ENCODE measurements at regions not wholly inside any gene's neighbourhood (a gene's known extent, or its start where the extent isn't known, plus 50 kb on each side); places are given as distances from the start of the nearest gene placed in this dataset.

DNA sequence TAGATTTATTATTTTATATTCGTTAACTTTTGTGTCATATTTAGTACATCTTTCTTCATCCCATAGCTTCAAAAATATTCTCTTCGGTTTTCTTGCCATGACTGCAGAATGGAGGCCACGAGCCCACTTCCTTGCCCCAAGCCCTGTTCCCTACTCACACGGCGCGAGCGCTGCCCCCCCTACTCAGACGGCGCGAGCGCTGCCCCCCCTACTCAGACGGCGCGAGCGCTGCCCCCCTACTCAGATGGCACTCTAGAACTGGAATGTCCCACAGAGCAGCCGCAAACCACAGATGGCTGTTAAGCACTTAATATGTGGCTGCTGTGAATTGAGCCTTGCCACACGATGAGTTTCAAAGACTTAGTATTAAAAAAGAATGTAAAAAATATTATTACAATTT lies 102.2 kb upstream of the PEG3 start:
- Mint-ChIP-seq H3K27me3 (ENCODE audit: insufficient read depth, unreplicated experiment) (no peaks in the 10 kb centered on the region), H3K9me3 (ENCODE audit: unreplicated experiment) (peaks cover 53% of the 10 kb centered on the region), H3K27ac (ENCODE audit: unreplicated experiment) (no peak overlapping the region), H3K36me3 (ENCODE audit: insufficient read depth, unreplicated experiment) (peaks cover 11% of the 10 kb centered on the region), H3K4me3 (ENCODE audit: unreplicated experiment) (no peak overlapping the region), H3K4me1 (ENCODE audit: low read depth, unreplicated experiment) (no peaks in the 10 kb centered on the region)
- POLR2A ChIA-PET: no interaction called here
- H3K4me3 ChIP-seq (ENCODE audit: low read depth, low read length): no peak overlapping the region
- CTCF ChIA-PET: no interaction called here
- no peaks in the 10 kb centered on the region for H3K27me3 ChIP-seq (replicated peaks; ENCODE audit: control insufficient read depth, insufficient read depth, low read length)
- H3K36me3 ChIP-seq (ENCODE audit: control insufficient read depth, insufficient read depth, low read length): no peaks in the 10 kb centered on the region
- no peak for TF ChIP-seq CTCF (IDR thresholded peaks at IDR 0.05; ENCODE audit: insufficient read depth in 1 of 2, low read depth in 1 of 2, low read length in 1 of 2, severe bottlenecking in 1 of 2, unreplicated experiment in 1 of 2)
- no peak for DNase-seq
- no TSS peak for BruUV-seq (replicated peaks)
- no peaks in the 10 kb centered on the region for H3K4me1 ChIP-seq
- H3K9me3 ChIP-seq: peaks cover 5% of the 10 kb centered on the region
- intact Hi-C loops (cut with micrococcal nuclease; ENCODE audit: unreplicated experiment): no loop called here

- peaks cover 55% of the 10 kb centered on the region for H3K9me3 Mint-ChIP-seq (ENCODE audit: unreplicated experiment)
- H3K9me3 ChIP-seq: no peaks in the 10 kb centered on the region; the same call in 1 of the 2 replicates
- ChIA-PET CTCF (no interaction called here), POLR2A (no interaction called here)
- peaks cover 11% of the 10 kb centered on the region for H3K36me3 Mint-ChIP-seq (ENCODE audit: insufficient read depth, unreplicated experiment)
- intact Hi-C loops (cut with micrococcal nuclease; ENCODE audit: unreplicated experiment): no loop called here
- BruUV-seq (replicated peaks): no TSS peak
- H3K27me3 ChIP-seq (replicated peaks; ENCODE audit: control insufficient read depth, insufficient read depth, low read length): no peaks in the 10 kb centered on the region
- H3K4me1 ChIP-seq: no peaks in the 10 kb centered on the region
- no peaks in the 10 kb centered on the region for H3K4me1 Mint-ChIP-seq (ENCODE audit: low read depth, unreplicated experiment)
- H3K4me3 Mint-ChIP-seq (ENCODE audit: unreplicated experiment): no peak overlapping the region
- no peaks in the 10 kb centered on the region for H3K27me3 Mint-ChIP-seq (ENCODE audit: insufficient read depth, unreplicated experiment)
- no peak for DNase-seq
- no peak for TF ChIP-seq CTCF (IDR thresholded peaks at IDR 0.05; ENCODE audit: insufficient read depth in 1 of 2, low read depth in 1 of 2, low read length in 1 of 2, severe bottlenecking in 1 of 2, unreplicated experiment in 1 of 2)
- no peaks in the 10 kb centered on the region for H3K36me3 ChIP-seq (ENCODE audit: control insufficient read depth, insufficient read depth, low read length)
- no peak overlapping the region for H3K27ac Mint-ChIP-seq (ENCODE audit: unreplicated experiment)
- H3K4me3 ChIP-seq (ENCODE audit: low read depth, low read length): no peak overlapping the region
Measured at GRCh38 chr19:56946159-56946558, 105.6 kb upstream of the PEG3 start.

DNA sequence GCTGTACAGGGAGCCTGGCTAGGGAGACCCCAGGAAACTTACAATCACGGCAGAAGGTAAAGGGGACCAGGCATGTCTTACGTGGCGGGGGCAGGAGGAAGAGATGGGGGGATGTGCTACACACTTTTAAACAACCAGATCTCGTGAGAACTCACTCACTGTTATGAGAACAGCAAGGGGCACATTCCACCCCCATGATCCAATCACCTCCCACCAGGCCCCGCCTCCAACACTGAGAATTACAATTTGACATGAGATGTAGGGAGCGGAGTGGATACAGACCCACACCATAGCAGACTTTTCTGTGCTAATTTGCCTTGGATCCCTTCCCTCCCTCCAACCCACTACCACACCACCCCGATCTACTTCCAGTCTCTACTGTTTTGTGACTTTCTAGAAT lies 106.7 kb upstream of the PEG3 start:
- Histone ChIP-seq H3K4me3 (ENCODE audit: low read depth, low read length) (no peak overlapping the region), H3K9me3 (no peaks in the 10 kb centered on the region; the same call in 1 of the 2 replicates), H3K4me1 (no peaks in the 10 kb centered on the region), H3K36me3 (ENCODE audit: control insufficient read depth, insufficient read depth, low read length) (no peaks in the 10 kb centered on the region), H3K27me3 (replicated peaks; ENCODE audit: control insufficient read depth, insufficient read depth, low read length) (no peaks in the 10 kb centered on the region)
- Mint-ChIP-seq H3K27me3 (ENCODE audit: insufficient read depth, unreplicated experiment) (no peaks in the 10 kb centered on the region), H3K4me3 (ENCODE audit: unreplicated experiment) (no peak overlapping the region), H3K36me3 (ENCODE audit: insufficient read depth, unreplicated experiment) (peaks cover 11% of the 10 kb centered on the region), H3K4me1 (ENCODE audit: low read depth, unreplicated experiment) (no peaks in the 10 kb centered on the region), H3K27ac (ENCODE audit: unreplicated experiment) (no peak overlapping the region), H3K9me3 (ENCODE audit: unreplicated experiment) (peaks cover 54% of the 10 kb centered on the region)
- DNase-seq: no peak
- ChIA-PET POLR2A (no interaction called here), CTCF (no interaction called here)
- intact Hi-C loops (cut with micrococcal nuclease; ENCODE audit: unreplicated experiment): no loop called here
- no peak for TF ChIP-seq CTCF (IDR thresholded peaks at IDR 0.05; ENCODE audit: insufficient read depth in 1 of 2, low read depth in 1 of 2, low read length in 1 of 2, severe bottlenecking in 1 of 2, unreplicated experiment in 1 of 2)
- BruUV-seq (replicated peaks): no TSS peak
